Heart left ventricle (tissue), 16 donors: ENCODE measurements at regions not wholly inside any gene's neighbourhood (a gene's known extent, or its start where the extent isn't known, plus 50 kb on each side); places are given as distances from the start of the nearest gene placed in this dataset.

ENCODE experiments used
- ATAC-seq, 4 donors: fragments of 200-7000 bp; cut with Tn5 transposase; one replicate each; pipeline ENCODE4 v1.9.1; 2020 to 2022; ENCODE audit warnings: moderate library complexity in 4 of 4, mild to moderate bottlenecking in 3 of 4, moderate number of reproducible peaks in 1 of 4
- DNase-seq, 5 donors: peaks; one replicate each; pipeline ENCODE4 v3.0.0-alpha.2; 2020
- H3K27ac ChIP-seq, 12 donors: fragments of 200-600 bp; sonication (generic) in 4 of 12; one replicate each; pipeline versions ENCODE4 v1.5.0 to v1.8.0; 2016 to 2022; ENCODE audit warnings: mild to moderate bottlenecking in 2 of 12
- H3K27me3 ChIP-seq, 9 donors: fragments of 200-600 bp; sonication (generic) in 2 of 9; one replicate each; pipeline versions ENCODE4 v1.5.1 to v1.8.0; 2016 to 2022; ENCODE audit warnings: mild to moderate bottlenecking in 3 of 9
- H3K36me3 ChIP-seq, 9 donors: fragments of 200-600 bp; sonication (generic) in 2 of 9; one replicate each; pipeline versions ENCODE4 v1.5.0 to v1.8.0; 2018 to 2022; ENCODE audit warnings: mild to moderate bottlenecking in 2 of 9
- H3K4me1 ChIP-seq, 12 donors: fragments of 200-600 bp; sonication (generic) in 4 of 12; one replicate each; pipeline versions ENCODE4 v1.5.0 to v1.8.0; 2016 to 2022; ENCODE audit warnings: mild to moderate bottlenecking in 3 of 12
- H3K4me3 ChIP-seq, 12 donors: fragments of 200-600 bp; sonication (generic) in 4 of 12; one replicate each; pipeline versions ENCODE4 v1.5.0 to v1.8.0; 2017 to 2022; ENCODE audit warnings: mild to moderate bottlenecking in 9 of 12, moderate library complexity in 4 of 12
- H3K9me3 ChIP-seq, 12 donors: fragments of 200-600 bp; sonication (generic) in 4 of 12; one replicate each; pipeline versions ENCODE4 v1.5.0 to v1.8.0; 2016 to 2022; ENCODE audit warnings: mild to moderate bottlenecking in 1 of 12
- CTCF ChIP-seq, 12 donors: fragments of 200-600 bp; sonication (generic) in 4 of 12; IDR thresholded peaks; one replicate each; pipeline versions ENCODE4 v1.5.0 to v1.8.0; 2018 to 2022; ENCODE audit warnings: antibody characterized with exemption in 12 of 12, mild to moderate bottlenecking in 5 of 12
- POLR2A ChIP-seq, 2 donors: fragments of 450-650 bp; IDR thresholded peaks; one replicate each; pipeline ENCODE4 v1.6.1; 2017; ENCODE audit warnings: antibody characterized with exemption in 2 of 2, mild to moderate bottlenecking in 2 of 2, moderate library complexity in 2 of 2
- WGBS, 4 donors: extraction: QIAGEN DNeasy Blood & Tissue Kit in 2 of 4; methylation state at CpG; one replicate each; pipeline versions ENCODE4 v1.1.5 to v1.1.7; 2013 to 2018; 5-methylcytosine and 5-hydroxymethylcytosine counted together
- intact Hi-C, 10 donors: fragments of 100-400 bp; cut with DNase I; formaldehyde crosslinking; loops; one replicate each; pipeline versions ENCODE4 v1.11.1 to v1.14.2; 2022
- donor health status: ischemic (EF 13 %, LVEDD 7.1; RV severe dilation, severe dysfunction).
- donor health status: healthy with polysubstance abuse.
- donor health status: DM: no; HTN: yes; CAD: no.
- donor health status: DM: no; HTN: no; CAD: no.
- donor health status: ischemic (EF 25% LVEDD 6.9; RV normal size, moderate dysfunction).
- donor health status: ischemic (EF 25% LVEDD 5.7; RV mildly dilated, moderate dysfunction).
- donor health status: healthy.
- donor health status: DM: yes; HTN: yes; CAD: no.
- donor health status: ischemic (EF 35%, LVEDD 5.7; RV mildly dilated, moderate dysfunction).
- donor health status: nonischemic (EF 11% LVEDD 7.7; RV severe dilation, severe dysfunction).
- donor health status: DM: yes; HTN: yes; CAD: no.
- donor health status: PGD.
- donor health status: ischemic (EF 29% LVEDD 5.4; RV normal size, mild dysfunction).
- donor health status: nonischemic (EF 23%, LVEDD 6.1; RV moderate dilation, normal function).

GRCh38 chr2:191625016-191625415 lies 52.9 kb upstream of the NABP1 start:
- WGBS, 4 donors: 61 to 70% (median 64%) methylated on average over 3 of the region's 3 CpGs
- Histone ChIP-seq H3K36me3 (no peaks in the 10 kb centered on the region), H3K27ac (peak overlapping the region in 1 of 12 donors; percentile 42), H3K4me1 (peaks cover 0 to 31% (median 0%) of the 10 kb centered on the region in 12 donors), H3K9me3 (no peaks in the 10 kb centered on the region), H3K27me3 (no peaks in the 10 kb centered on the region), H3K4me3 (no peak overlapping the region)
- TF ChIP-seq CTCF (IDR thresholded peaks at IDR 0.05) (no peak), POLR2A (IDR thresholded peaks at IDR 0.05) (no peak)
- ATAC-seq (no peak), DNase-seq (no peak)
- intact Hi-C loops: no loop called here

- no peaks in the 10 kb centered on the region for H3K36me3 ChIP-seq
- H3K9me3 ChIP-seq: no peaks in the 10 kb centered on the region
- no peak for DNase-seq
- WGBS, 4 donors: 33 to 54% (median 41%) methylated on average over 2 of the region's 2 CpGs
- peaks cover 0 to 2% (median 0%) of the 10 kb centered on the region in 9 donors for H3K27me3 ChIP-seq
- no peak overlapping the region for H3K4me3 ChIP-seq
- peaks cover 0 to 31% (median 0%) of the 10 kb centered on the region in 12 donors for H3K4me1 ChIP-seq
- no peak for ATAC-seq
- intact Hi-C loops: no loop called here
- TF ChIP-seq POLR2A (IDR thresholded peaks at IDR 0.05) (no peak), CTCF (IDR thresholded peaks at IDR 0.05) (no peak)
- peak overlapping the region in 1 of 12 donors; percentile 42 for H3K27ac ChIP-seq
Measured at GRCh38 chr2:191625446-191625845, 52.5 kb upstream of the NABP1 start.

DNA sequence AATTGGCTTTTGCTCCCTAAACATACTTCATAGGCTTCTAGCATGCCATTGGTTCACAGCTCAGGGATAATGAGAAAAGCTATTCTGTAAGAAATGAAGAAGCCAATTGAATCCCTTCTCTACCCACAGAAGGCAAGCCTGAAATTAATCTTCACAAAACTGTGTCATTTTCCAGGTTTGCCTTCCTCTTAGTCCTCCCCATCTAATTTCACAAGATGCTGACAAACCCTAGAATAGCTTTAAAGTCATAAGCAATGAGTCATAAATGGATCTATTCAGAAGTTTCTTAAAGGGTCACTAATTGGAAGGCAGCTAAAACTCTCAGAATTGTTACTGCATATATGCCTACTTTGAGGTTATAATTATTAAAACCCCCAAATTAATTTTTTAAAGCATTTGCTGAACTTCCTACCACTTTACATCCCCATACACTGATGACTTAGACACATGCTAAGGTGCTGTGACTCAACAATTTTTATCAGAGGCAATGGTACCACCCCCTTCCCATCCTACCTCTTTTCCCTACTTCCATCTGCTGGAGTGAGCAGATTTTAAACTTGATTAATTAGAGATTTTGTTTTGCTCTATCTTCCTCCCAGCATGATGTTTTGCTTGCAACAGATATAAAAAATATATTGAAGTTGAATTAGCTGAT lies 51.3 kb upstream of the NABP1 start:
- Histone ChIP-seq H3K4me3 (no peak overlapping the region), H3K4me1 (peaks cover 0 to 31% (median 0%) of the 10 kb centered on the region in 12 donors), H3K9me3 (no peaks in the 10 kb centered on the region), H3K27me3 (peaks cover 0 to 3% (median 0%) of the 10 kb centered on the region in 9 donors), H3K36me3 (no peaks in the 10 kb centered on the region), H3K27ac (no peak overlapping the region)
- intact Hi-C loops: no loop called here
- DNase-seq (no peak), ATAC-seq (no peak)
- TF ChIP-seq CTCF (IDR thresholded peaks at IDR 0.05) (no peak), POLR2A (IDR thresholded peaks at IDR 0.05) (no peak)

DNA sequence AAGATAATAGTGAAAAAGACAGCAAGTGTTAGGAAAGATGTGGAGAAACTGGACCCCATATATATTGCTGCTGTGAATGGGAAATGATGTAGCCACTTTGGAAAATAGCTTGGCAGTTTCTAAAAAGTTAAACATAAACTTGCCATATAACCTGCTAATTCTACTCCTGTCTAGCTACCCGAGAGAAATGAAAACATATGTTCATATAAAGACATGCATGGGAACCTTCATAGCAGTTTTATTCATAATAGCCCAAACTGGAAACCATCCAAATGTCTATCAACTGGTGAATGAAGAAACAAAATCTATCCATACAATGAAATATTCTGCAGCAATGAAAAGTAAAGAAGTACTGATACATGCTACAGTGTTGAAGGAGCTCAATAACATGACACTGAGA lies 50.4 kb upstream of the NABP1 start:
- intact Hi-C loops: no loop called here
- no peak for DNase-seq
- TF ChIP-seq POLR2A (IDR thresholded peaks at IDR 0.05): no peak
- TF ChIP-seq CTCF (IDR thresholded peaks at IDR 0.05): no peak
- Histone ChIP-seq H3K4me3 (no peak overlapping the region), H3K27ac (no peak overlapping the region), H3K36me3 (no peaks in the 10 kb centered on the region), H3K9me3 (no peaks in the 10 kb centered on the region), H3K4me1 (peaks cover 0 to 26% (median 0%) of the 10 kb centered on the region in 12 donors), H3K27me3 (peaks cover 0 to 3% (median 0%) of the 10 kb centered on the region in 9 donors)
- no peak for ATAC-seq
- 60 to 76% (median 72%) methylated on average over 1 of the region's 1 CpG for WGBS, 4 donors
